ENCODE measurements at regions not wholly inside any gene's neighbourhood (a gene's known extent, or its start where the extent isn't known, plus 50 kb on each side); places are given as distances from the start of the nearest gene placed in this dataset.

- TF ChIP-seq MYC (IDR thresholded peaks at IDR 0.05; ENCODE audit: borderline replicate concordance, low read length) (no peak), KDM5A (IDR thresholded peaks at IDR 0.05) (no peak), HOXB5 (CRISPR knock-in tag; IDR thresholded peaks at IDR 0.05) (no peak), JUNB (IDR thresholded peaks at IDR 0.05) (no peak), PHF8 (IDR thresholded peaks at IDR 0.05; ENCODE audit: borderline replicate concordance, low read depth) (no peak), CTCF (IDR thresholded peaks at IDR 0.05) (no peak), MAX (IDR thresholded peaks at IDR 0.05) (no peak), SMC3 (IDR thresholded peaks at IDR 0.05) (no peak), POLR2A (IDR thresholded peaks at IDR 0.05; ENCODE audit: low read length) (no peak)
Measured at GRCh38 chr2:30367232-30368070, 79.6 kb upstream of the LCLAT1 start.
